IMR-90 (cell line): ENCODE measurements at regions not wholly inside any gene's neighbourhood (a gene's known extent, or its start where the extent isn't known, plus 50 kb on each side); places are given as distances from the start of the nearest gene placed in this dataset.

Experiments
- ATAC-seq: fragments of 200-7000 bp; cut with Tn5 transposase; 2 replicates; pipeline ENCODE4 v1.9.1; 2020; ENCODE audit warnings: low read depth, mild to moderate bottlenecking, moderate library complexity
- BruUV-seq: library from RNA; stranded (reverse); fragments of 400-500 nt; replicated peaks from 2 replicates; lab custom pipeline; 2021; lab: Mats Ljungman, UMichigan
- CTCF ChIA-PET: fragments of 300-600 bp; formaldehyde crosslinking; extraction: SDS; loops from one replicate; lab custom pipeline; 2021; ENCODE audit warnings: antibody characterized with exemption; lab: Yijun Ruan, JAX
- POLR2A ChIA-PET: fragments of 300-600 bp; sonication (Branson Sonifier 250); formaldehyde crosslinking; loops from one replicate; lab custom pipeline; 2022; ENCODE audit warnings: antibody characterized with exemption; ENCODE audit not compliant: unreplicated experiment; lab: Charles Lee
- DNase-seq: peaks from one replicate; pipeline ENCODE4 v3.0.0; 2013
- H2AFZ ChIP-seq: replicated peaks from 2 replicates; pipeline ENCODE3; 2013; ENCODE audit warnings: low read length, mild to moderate bottlenecking; ENCODE audit not compliant: poor library complexity
- H2AK5ac ChIP-seq: 2 replicates; pipeline ENCODE4 v1.6.1; 2013; ENCODE audit warnings: low read depth, low read length, inconsistent platforms
- H2AK9ac ChIP-seq: replicated peaks from 2 replicates; pipeline ENCODE3; 2013; ENCODE audit warnings: mild to moderate bottlenecking, low read depth, low read length, moderate library complexity; ENCODE audit not compliant: poor library complexity
- H2BK120ac ChIP-seq: 2 replicates; pipeline ENCODE4 v1.6.1; 2013; ENCODE audit warnings: low read depth, low read length, inconsistent platforms
- H2BK15ac ChIP-seq: 3 replicates; pipeline ENCODE4 v1.6.1; 2013; ENCODE audit warnings: low read depth, low read length, inconsistent platforms
- H2BK20ac ChIP-seq: 2 replicates; pipeline ENCODE4 v1.6.1; 2013; ENCODE audit warnings: low read depth, mild to moderate bottlenecking, inconsistent platforms, low read length, moderate library complexity
- H2BK5ac ChIP-seq: 2 replicates; pipeline ENCODE4 v1.6.1; 2013; ENCODE audit warnings: mild to moderate bottlenecking, low read depth, low read length, inconsistent platforms; ENCODE audit not compliant: poor library complexity, severe bottlenecking
- H3K14ac ChIP-seq: replicated peaks from 2 replicates; pipeline ENCODE4 v1.6.1; 2013; ENCODE audit warnings: low read depth, low read length, inconsistent platforms
- H3K18ac ChIP-seq: 2 replicates; pipeline ENCODE4 v1.6.1; 2013; ENCODE audit warnings: low read depth, low read length, control low read depth
- H3K23ac ChIP-seq: 2 replicates; pipeline ENCODE4 v1.6.1; 2013; ENCODE audit warnings: low read depth, low read length, inconsistent platforms
- H3K27ac ChIP-seq: 2 replicates; pipeline ENCODE4 v1.5.1; 2013; ENCODE audit warnings: mild to moderate bottlenecking, control low read depth, low read length; ENCODE audit not compliant: insufficient read depth
- H3K27me3 ChIP-seq: 2 replicates; pipeline ENCODE4 v1.6.1; 2013; ENCODE audit warnings: low read length; ENCODE audit not compliant: control insufficient read depth, insufficient read depth
- H3K36me3 ChIP-seq: 2 replicates; pipeline ENCODE4 v1.6.1; 2013; ENCODE audit warnings: low read length, mixed read lengths; ENCODE audit not compliant: control insufficient read depth, insufficient read depth
- H3K4ac ChIP-seq: 2 replicates; pipeline ENCODE4 v1.6.1; 2013; ENCODE audit warnings: low read depth, low read length, inconsistent platforms
- H3K4me1 ChIP-seq: 2 replicates; pipeline ENCODE4 v1.6.1; 2013; ENCODE audit warnings: low read length, mixed read lengths; ENCODE audit not compliant: control insufficient read depth, insufficient read depth
- H3K4me2 ChIP-seq: 2 replicates; pipeline ENCODE4 v1.6.1; 2013; ENCODE audit warnings: low read depth, mild to moderate bottlenecking, control low read depth, low read length, moderate library complexity
- H3K4me3 ChIP-seq: 2 replicates; pipeline ENCODE4 v1.5.1; 2013; ENCODE audit warnings: low read depth, mild to moderate bottlenecking, control low read depth, low read length, moderate library complexity; ENCODE audit not compliant: insufficient read depth
- H3K56ac ChIP-seq: 2 replicates; pipeline ENCODE4 v1.6.1; 2013; ENCODE audit warnings: low read length, inconsistent platforms; ENCODE audit not compliant: insufficient read depth; ENCODE audit errors: extremely low read depth
- H3K79me1 ChIP-seq, 2 experiments: 2 replicates each; pipeline ENCODE4 v1.6.1; 2013; ENCODE audit warnings: low read length in 2 of 2, inconsistent platforms in 1 of 2, low read depth in 1 of 2
- H3K9ac ChIP-seq: 2 replicates; pipeline ENCODE4 v1.6.1; 2013; ENCODE audit warnings: low read depth, low read length, control low read depth
- H3K9me1 ChIP-seq: 2 replicates; pipeline ENCODE4 v1.6.1; 2013; ENCODE audit warnings: low read length, inconsistent platforms; ENCODE audit not compliant: insufficient read depth
- H3K9me3 ChIP-seq: 2 replicates; pipeline ENCODE4 v1.6.1; 2013; ENCODE audit warnings: low read length; ENCODE audit not compliant: control insufficient read depth, insufficient read depth
- H4K20me1 ChIP-seq: 2 replicates; pipeline ENCODE4 v1.6.1; 2013; ENCODE audit warnings: low read length, inconsistent platforms; ENCODE audit not compliant: insufficient read depth
- H4K5ac ChIP-seq: 2 replicates; pipeline ENCODE4 v1.6.1; 2013; ENCODE audit warnings: mild to moderate bottlenecking, low read depth, low read length, control low read depth
- H4K8ac ChIP-seq, 2 experiments: 2 replicates each; pipeline ENCODE4 v1.6.1; 2013; ENCODE audit warnings: low read depth in 2 of 2, low read length in 2 of 2, control low read depth in 1 of 2, inconsistent platforms in 1 of 2
- H4K91ac ChIP-seq: 2 replicates; pipeline ENCODE4 v1.6.1; 2013; ENCODE audit warnings: low read depth, low read length, inconsistent platforms; ENCODE audit not compliant: insufficient read depth
- CEBPB ChIP-seq: IDR thresholded peaks from 2 replicates; pipeline ENCODE4 v1.6.1; 2012; ENCODE audit warnings: low read depth, low read length, improper control_type of control experiment
- FOS ChIP-seq: fragments of 150-350 bp; IDR thresholded peaks from 2 replicates; pipeline ENCODE4 v1.6.1; 2016; ENCODE audit warnings: low read depth, low read length
- POLR2A ChIP-seq: IDR thresholded peaks from 2 replicates; pipeline ENCODE4 v1.6.1; 2012; ENCODE audit warnings: mild to moderate bottlenecking, low read depth, low read length
- WGBS, 2 experiments: methylation state at CpG; one replicate each; pipeline versions ENCODE4 v1.1.5 to v1.1.7; 2013; ENCODE audit warnings: missing lambda C conversion rate in 2 of 2; ENCODE audit not compliant: insufficient read length in 1 of 2; ENCODE audit errors: extremely low coverage in 2 of 2; 5-methylcytosine and 5-hydroxymethylcytosine counted together
- dilution Hi-C: fragments of 300-500 bp; cut with HindIII; formaldehyde crosslinking; loops from one replicate; pipeline ENCODE4 v1.14.3; 2018; ENCODE audit warnings: low sequenced_read_pairs; ENCODE audit not compliant: unreplicated experiment
- in situ Hi-C: fragments of 300-500 bp; cut with MboI; formaldehyde crosslinking; loops from 3 replicates; pipeline ENCODE4 v1.14.3; 2019; ENCODE audit warnings: low sequenced_read_pairs, inconsistent platforms, mixed read lengths
- intact Hi-C: fragments of 100-400 bp; cut with micrococcal nuclease; formaldehyde crosslinking; loops from 2 replicates; pipeline ENCODE4 v1.10.0; 2022

- ATAC-seq (no peak), DNase-seq (no peak)
- Histone ChIP-seq H3K23ac (no peak overlapping the region), H4K91ac (no peak overlapping the region), H3K56ac (no peak overlapping the region), H2AK9ac (no peak overlapping the region), H3K27ac (no peak overlapping the region), H2BK120ac (no peak overlapping the region), H2BK5ac (no peak overlapping the region), H2BK15ac (no peak overlapping the region), H3K9me3 (no peaks in the 10 kb centered on the region), H3K27me3 (no peaks in the 10 kb centered on the region; the same call in 1 of the 2 replicates), H4K8ac (no peak overlapping the region), H3K4me3 (no peak overlapping the region), H3K14ac (no peak overlapping the region), H2AK5ac (no peak overlapping the region), H2AFZ (no peak overlapping the region), H3K36me3 (no peaks in the 10 kb centered on the region), H3K79me1 (no peaks in the 10 kb centered on the region), H4K20me1 (no peaks in the 10 kb centered on the region), H3K9me1 (no peaks in the 10 kb centered on the region), H2BK20ac (no peak overlapping the region), H3K9ac (no peak overlapping the region), H3K4me1 (peaks cover 2% of the 10 kb centered on the region; the same call in 1 of the 2 replicates), H3K4me2 (no peak overlapping the region), H3K4ac (no peak overlapping the region), H4K5ac (no peak overlapping the region), H3K18ac (no peak overlapping the region)
- no TSS peak for BruUV-seq
- TF ChIP-seq POLR2A (no peak), FOS (no peak), CEBPB (no peak)
- WGBS, 2 experiments, result no CpG with 5 or more reads among the region's 4 CpGs
- ChIA-PET CTCF (no interaction called here), POLR2A (no interaction called here)
- dilution Hi-C loops, result no loop called here
- in situ Hi-C loops, result loop anchor here (25.0 kb wide), 1 partner anchor 1793 kb away; no protein-coding TSS in a partner anchor
- intact Hi-C loops, result loop anchor here (5.0 kb wide), 1 partner anchor 1798 kb away; no protein-coding TSS in a partner anchor
Measured at GRCh38 chr2:41705634-41706033, 342.2 kb upstream of the PKDCC start.
